Astrocyte (in vitro differentiated cells and primary cell): ENCODE measurements at regions not wholly inside any gene's neighbourhood (a gene's known extent, or its start where the extent isn't known, plus 50 kb on each side); places are given as distances from the start of the nearest gene placed in this dataset.

Source experiments
- CTCF ChIP-seq: IDR thresholded peaks from 2 replicates; pipeline ENCODE4 v1.5.1; 2011; ENCODE audit warnings: low read depth, mild to moderate bottlenecking, inconsistent platforms, low read length, moderate library complexity; ENCODE audit not compliant: insufficient read depth
- EZH2 ChIP-seq: IDR thresholded peaks from 2 replicates; pipeline ENCODE4 v1.6.1; 2012; ENCODE audit warnings: mild to moderate bottlenecking, low read length, inconsistent platforms; ENCODE audit not compliant: insufficient read depth

GRCh38 chr5:167585184-167585583 is 706.3 kb upstream of the WWC1 start:
- TF ChIP-seq CTCF (no peak), EZH2 (no peak)
